ENCODE measurements at regions not wholly inside any gene's neighbourhood (a gene's known extent, or its start where the extent isn't known, plus 50 kb on each side); places are given as distances from the start of the nearest gene placed in this dataset.

DNA sequence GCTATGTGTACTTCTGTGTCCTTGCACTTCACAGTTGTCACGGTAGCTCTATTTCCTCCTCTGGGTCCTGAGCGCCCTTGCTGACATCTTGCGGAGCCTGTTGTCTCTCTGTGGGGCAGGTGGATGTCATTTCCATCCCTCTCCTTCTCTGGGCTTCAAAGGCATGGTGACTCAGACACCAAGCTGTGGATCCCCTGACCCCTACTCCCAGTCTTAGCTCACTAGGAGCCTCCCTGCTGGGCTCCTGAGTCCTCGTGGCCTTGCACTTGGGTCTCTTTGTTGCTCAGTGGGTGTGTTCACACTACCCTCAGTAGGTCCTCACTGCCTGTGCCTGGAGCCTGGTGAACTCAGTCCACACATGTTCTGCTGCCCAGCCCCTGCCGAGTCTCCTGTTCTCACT is 100.3 kb upstream of the PAX2 start:
- TF ChIP-seq, protein P1, sequence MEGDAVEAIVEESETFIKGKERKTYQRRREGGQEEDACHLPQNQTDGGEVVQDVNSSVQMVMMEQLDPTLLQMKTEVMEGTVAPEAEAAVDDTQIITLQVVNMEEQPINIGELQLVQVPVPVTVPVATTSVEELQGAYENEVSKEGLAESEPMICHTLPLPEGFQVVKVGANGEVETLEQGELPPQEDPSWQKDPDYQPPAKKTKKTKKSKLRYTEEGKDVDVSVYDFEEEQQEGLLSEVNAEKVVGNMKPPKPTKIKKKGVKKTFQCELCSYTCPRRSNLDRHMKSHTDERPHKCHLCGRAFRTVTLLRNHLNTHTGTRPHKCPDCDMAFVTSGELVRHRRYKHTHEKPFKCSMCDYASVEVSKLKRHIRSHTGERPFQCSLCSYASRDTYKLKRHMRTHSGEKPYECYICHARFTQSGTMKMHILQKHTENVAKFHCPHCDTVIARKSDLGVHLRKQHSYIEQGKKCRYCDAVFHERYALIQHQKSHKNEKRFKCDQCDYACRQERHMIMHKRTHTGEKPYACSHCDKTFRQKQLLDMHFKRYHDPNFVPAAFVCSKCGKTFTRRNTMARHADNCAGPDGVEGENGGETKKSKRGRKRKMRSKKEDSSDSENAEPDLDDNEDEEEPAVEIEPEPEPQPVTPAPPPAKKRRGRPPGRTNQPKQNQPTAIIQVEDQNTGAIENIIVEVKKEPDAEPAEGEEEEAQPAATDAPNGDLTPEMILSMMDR (IDR thresholded peaks at IDR 0.05), result no peak
- TF ChIP-seq POLR2A (IDR thresholded peaks at IDR 0.05), result no peak
